HG03442 (cell line): ENCODE measurements at regions not wholly inside any gene's neighbourhood (a gene's known extent, or its start where the extent isn't known, plus 50 kb on each side); places are given as distances from the start of the nearest gene placed in this dataset.

ENCODE experiments used
- ATAC-seq: cut with Tn5 transposase; IDR thresholded peaks from one replicate; pipeline ENCODE4 v1.9.1; 2021; ENCODE audit warnings: mild to moderate bottlenecking, moderate library complexity; ENCODE audit not compliant: unreplicated experiment

DNA sequence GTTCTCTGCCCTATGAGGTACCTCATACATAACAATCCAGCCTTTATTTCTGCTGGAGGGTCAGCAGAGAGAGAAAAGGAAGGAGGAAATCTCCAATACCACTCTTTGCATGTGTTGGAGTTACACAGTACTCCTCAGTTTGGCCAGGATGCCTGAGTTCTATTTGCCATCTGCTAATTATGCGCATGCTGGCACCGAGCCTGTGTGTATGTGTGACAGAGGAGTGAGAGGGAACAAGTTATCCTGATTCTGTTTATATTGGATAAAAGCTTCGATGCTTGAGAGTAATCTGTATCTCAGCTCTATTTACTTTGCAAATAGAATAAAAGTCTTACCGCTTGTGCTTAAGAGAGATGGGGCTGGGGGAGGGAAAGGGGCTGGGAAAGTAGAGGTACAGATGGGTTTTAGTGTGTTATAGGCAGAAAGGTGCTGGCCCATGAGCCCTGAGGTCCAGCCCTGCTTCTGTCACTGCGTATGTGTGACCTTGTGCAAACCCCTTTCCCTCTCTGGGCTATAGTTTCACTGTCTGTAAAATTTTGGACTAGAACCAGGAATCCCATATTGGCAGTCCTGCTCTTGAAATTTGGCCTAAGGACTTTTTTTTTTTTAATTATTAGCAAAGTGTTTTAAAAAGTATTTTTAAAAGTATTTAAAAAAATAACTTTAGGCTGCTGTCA is 54.5 kb upstream of the PLXNA2 start:
- ATAC-seq, result no peak

GRCh38 chr1:208300084-208300770 is 56.0 kb upstream of the PLXNA2 start:
- no peak for ATAC-seq

DNA sequence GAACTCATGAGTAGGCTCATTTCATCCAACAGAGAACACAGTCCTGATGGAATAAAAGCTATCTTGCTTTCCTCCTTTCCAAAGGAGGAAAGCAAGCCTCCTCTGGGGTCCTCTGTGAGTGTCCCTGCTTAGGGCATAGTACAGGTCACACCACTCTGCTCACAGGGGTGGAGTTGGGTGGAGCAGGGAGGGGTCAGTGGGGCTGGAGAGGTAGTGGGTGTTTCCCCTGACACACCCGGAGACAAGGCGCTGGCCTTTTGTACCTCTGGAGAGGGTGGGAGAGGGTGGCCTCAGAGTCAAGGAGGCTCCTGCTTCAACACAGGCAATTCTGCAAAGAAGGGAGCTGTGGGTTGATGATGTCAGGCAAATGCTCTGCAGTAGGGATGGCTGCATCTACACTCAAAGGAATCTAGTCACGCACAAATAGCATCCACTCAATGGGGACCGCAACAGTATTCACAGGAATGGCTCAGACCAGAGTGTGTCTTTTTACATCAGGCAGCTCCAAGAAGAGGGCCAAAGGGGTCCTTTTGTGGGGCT is 58.6 kb upstream of the PLXNA2 start:
- ATAC-seq, result no peak

- ATAC-seq, result no peak
Measured at GRCh38 chr1:208303743-208304712, 59.8 kb upstream of the PLXNA2 start.

- ATAC-seq, result no peak
Measured at GRCh38 chr1:208308221-208308620, 64.0 kb upstream of the PLXNA2 start.

DNA sequence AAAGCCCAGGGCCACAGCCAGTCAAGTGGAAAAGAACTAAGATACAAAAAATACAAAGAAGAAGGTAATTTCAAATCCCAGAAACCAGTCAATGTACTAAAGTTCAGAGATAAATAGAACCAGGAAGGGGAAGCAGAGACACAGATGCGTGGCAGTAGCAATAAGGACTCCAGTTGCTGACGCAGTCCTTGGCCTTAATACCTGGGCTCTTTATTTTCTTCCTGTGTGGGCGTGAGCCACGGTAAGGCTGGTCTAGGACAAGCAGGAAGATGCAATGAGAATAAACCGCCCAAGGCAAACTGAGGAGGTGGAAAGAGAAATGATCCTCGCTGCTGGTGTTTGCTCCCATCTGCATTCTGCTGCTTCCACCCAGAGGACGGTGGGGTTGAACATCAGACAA is 65.6 kb upstream of the PLXNA2 start:
- ATAC-seq, result no peak

- ATAC-seq, result no peak
Measured at GRCh38 chr1:208312706-208313105, 68.5 kb upstream of the PLXNA2 start.

GRCh38 chr1:208314431-208314830 is 70.2 kb upstream of the PLXNA2 start:
- ATAC-seq, result no peak

GRCh38 chr1:208318150-208318734 is 74.1 kb upstream of the PLXNA2 start:
- ATAC-seq, result no peak

DNA sequence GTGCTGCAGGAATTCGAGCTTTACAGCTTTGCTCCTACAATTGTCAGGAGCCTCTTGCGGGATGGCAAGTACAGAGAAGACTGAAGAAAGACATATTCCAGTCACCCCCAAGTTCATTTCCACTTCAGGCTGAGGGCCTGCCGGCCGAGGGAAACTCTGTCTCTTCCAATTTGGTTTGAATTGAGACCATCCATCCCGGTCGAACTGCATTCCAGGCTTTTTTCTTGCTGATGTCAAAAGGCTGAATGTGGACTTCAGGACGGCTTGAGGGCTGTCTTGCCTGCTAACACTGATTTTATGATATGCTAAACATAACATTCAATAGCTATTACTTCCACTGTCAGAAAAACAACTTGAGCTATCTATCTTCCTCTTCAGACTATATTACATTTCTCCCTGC is 79.8 kb upstream of the PLXNA2 start:
- ATAC-seq, result no peak

- ATAC-seq, result no peak
Measured at GRCh38 chr1:208326033-208326432, 81.8 kb upstream of the PLXNA2 start.

DNA sequence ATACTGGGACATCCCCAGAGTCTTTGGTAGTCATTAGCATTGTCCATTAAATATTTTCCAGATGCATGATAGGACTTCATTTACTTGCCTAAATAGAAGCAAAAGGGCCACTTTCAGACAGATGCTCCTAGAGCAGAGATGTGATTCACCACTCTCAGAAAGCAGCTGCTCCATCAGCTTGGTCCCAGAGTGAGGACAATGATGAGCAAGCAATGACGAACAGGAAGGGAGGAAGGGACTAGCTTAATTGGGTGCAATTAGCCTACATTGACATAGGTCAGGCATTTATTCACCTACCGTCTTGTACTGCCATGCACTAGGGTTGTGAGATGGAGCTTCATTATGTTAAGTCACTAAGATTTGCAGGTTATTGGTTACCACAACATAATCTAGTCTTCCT is 85.1 kb upstream of the PLXNA2 start:
- no peak for ATAC-seq

- no peak for ATAC-seq
Measured at GRCh38 chr1:208332036-208332773, 88.0 kb upstream of the PLXNA2 start.

DNA sequence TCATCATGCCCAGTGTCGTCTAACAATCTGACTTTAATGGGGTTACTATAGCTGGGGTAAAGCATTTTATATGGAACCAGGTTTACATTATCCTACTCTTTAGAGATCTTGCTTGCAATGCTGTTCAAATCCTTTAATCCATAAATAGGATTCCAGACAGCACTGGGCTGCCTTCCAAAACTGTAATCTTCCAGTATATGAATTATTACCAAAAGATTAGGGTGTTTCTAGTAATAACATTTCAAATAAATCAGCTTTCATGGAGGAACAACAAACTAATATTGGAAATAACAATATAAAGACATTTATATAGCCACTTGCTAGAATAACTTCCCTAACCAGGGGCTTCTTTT is 88.6 kb upstream of the PLXNA2 start:
- no peak for ATAC-seq

DNA sequence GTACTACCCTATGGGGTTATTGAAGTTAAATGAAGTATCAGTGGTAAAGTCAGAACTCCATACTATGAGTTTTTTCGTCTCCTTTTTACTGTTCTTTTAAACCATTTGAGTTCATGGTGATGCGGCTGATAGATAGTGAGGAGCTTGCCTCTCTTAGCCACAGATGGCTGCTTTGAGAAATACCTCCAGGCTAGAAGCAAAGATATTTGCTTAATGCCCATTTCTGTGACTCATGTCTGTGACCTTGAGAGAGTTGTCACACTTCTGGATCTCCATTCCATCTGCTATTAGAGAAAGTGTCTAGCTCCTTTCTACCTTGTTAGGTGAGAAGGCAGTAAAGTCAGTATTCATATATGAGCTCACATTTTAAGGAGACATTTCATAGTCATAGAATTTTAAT is 89.5 kb upstream of the PLXNA2 start:
- ATAC-seq, result no peak

GRCh38 chr1:208335371-208336136 is 91.4 kb upstream of the PLXNA2 start:
- ATAC-seq, result no peak

GRCh38 chr1:208336137-208336518 is 91.9 kb upstream of the PLXNA2 start:
- ATAC-seq, result no peak

DNA sequence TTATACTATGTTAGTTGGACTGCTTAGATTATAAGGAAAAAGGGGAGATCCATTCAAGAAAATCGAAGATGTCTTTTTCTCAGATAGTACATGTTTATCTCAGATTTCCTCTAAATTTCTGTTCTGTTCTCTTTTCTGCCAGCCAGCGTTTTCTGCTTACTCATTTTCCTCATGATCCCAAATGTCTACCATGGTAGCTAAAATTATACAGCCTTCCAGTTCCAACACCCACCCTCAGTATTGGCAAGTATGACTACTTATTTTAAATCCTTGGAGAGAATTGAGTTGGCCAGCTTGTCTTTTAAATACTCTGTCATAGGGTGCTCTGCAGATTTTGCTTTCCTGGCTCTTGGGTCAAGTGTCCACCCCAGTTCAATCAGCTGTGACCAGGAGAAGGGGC is 95.7 kb upstream of the PLXNA2 start:
- ATAC-seq, result no peak

DNA sequence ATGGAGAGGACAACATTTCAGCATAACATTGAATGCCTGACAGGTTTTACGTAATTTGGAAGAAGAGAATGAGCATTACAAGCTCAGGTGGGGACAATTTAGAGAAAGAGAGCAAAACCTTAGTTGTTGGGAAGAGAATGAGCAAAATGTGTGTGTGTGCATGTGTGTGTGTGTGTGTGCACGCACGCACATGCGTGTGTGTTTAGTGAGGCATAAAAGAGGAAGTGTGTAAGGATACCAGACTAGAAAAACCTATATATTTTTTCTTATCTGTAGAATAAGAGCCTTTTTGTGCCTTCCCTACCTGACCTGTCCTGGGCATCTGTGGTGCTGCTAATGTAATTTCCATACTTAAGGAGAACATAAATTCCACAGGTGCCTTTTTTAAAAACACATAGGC is 99.0 kb upstream of the PLXNA2 start:
- ATAC-seq, result no peak
